G401 (cell line): ENCODE measurements at regions not wholly inside any gene's neighbourhood (a gene's known extent, or its start where the extent isn't known, plus 50 kb on each side); places are given as distances from the start of the nearest gene placed in this dataset.

ENCODE experiments used
- DNase-seq: peaks from one replicate; pipeline ENCODE4 v3.0.0-alpha.2; 2015; ENCODE audit warnings: low spot score
- in situ Hi-C: cut with HindIII; loops from 2 replicates; pipeline ENCODE4 v1.10.0; 2016; ENCODE audit warnings: low sequenced_read_pairs, mixed read lengths

DNA sequence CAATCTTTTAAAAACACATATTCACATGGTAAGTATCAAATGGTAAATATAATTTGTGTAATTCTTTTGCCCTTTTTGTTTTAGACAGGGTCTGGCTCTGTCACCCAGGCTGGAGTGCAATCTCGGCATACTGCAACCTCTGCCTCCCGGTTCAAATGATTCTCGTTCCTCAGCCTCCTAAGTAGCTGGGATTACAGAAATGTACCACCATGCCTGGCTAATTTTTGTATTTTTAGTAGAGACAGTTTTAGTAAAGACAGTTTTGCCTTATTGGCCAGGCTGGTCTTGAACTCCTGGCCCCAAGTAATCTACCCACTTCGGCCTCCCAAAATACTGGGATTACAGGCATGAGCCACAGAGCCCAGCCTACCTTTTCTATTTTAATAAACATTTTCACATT is 182.2 kb downstream of the MYCN start:
- no peak for DNase-seq
- in situ Hi-C loops, result no loop called here

DNA sequence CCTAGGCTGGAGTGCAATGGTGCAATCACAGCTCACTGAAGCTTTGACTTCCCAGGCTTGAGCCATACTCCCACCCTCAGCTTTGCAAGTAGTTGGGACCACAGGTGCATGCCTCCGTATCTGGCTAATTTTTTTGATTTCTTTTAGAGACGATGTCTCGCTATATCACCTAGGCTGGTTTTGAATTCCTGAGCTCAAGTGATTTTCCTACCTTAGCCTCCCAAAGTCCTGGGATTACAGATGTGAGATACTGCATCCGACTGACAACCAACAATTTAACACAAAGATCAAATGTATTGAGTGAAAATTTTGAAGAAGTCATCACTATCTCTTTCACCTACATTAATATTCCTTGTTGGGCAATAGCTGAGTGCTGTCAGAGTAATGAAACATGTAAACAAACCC is 181.6 kb downstream of the MYCN start:
- no peak for DNase-seq
- in situ Hi-C loops, result no loop called here

DNA sequence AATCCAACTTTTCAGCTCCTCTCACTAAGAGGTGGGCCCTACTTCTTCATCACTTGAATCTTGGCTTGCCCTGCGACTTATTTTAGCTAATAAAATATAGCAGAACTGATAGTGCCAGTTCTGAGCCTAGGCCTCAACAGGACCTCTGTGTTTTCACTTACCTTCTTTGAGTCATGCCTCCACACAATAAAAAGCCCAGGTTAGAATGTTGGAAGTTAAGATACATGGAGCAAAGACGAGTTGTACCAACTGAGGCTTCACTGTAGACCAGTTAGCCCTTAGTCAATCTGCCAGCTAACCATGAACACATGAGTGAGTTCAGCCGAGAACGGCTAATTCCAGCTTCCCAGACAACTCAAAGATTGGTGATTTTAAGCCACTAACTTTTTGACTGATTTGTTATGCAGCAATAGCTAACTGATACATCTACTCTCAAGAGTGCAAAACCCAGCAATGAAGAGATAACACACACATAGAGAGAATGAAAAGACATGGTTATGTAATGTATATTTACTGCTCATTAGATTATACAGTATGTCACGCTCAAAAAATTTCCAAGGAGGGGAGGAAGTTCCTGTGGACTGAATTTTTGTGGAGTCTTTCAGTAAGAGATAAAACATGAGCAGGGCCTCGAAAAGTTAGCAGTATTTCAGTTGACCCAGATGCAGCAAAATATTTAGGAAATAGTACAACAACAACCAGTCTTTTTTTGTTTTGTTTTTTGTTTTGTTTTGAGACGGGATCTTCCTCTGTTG is 181.1 kb downstream of the MYCN start:
- no peak for DNase-seq
- in situ Hi-C loops, result no loop called here

DNA sequence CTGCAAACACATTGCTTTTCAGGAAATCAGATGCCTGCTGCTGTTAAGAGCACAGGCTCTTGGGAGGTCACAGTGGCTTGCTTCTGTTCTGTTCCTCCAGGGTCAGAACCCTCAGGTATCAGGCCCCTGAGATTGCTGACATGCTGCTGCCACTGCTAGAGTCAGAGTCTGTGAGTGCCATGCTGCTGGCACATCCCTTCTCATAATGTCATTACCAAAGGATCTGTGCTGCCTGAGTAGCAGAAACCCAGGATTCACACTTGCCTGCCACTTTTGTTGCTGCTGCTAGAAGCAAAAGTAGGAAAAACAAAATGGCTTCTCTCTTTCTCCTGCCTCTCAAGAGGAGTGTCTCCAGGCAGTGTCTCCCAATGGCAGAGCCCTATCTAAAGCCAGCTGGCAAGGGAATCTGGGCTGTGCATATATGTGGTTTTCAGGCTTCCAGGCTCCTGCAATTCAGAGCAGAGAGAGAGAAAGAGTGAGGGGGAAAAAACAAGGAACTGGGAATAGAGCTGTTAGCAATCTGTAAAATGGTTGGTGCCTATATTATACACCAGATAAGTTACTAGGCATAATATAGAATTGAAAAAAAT is 180.3 kb downstream of the MYCN start:
- in situ Hi-C loops, result no loop called here
- DNase-seq, result no peak

DNA sequence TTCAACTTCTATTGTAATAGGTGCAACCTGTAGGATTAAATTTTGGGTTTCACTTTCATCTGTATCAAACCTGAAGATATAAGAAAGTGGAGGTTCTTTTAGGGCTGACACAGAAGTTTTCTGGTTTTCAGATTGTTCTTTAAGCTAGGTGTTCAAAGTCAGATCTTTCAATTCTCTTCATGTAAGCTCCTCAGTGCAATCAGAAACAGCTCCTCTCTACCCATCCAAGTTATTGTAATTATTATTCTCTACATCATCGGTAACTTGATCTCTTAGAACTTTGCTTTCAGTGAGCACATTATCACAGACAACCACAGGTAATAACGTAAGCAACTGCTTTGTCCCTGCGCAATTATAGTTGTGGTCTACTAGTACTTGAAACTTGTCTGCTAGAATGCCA is 179.4 kb downstream of the MYCN start:
- DNase-seq, result no peak
- in situ Hi-C loops, result no loop called here

DNA sequence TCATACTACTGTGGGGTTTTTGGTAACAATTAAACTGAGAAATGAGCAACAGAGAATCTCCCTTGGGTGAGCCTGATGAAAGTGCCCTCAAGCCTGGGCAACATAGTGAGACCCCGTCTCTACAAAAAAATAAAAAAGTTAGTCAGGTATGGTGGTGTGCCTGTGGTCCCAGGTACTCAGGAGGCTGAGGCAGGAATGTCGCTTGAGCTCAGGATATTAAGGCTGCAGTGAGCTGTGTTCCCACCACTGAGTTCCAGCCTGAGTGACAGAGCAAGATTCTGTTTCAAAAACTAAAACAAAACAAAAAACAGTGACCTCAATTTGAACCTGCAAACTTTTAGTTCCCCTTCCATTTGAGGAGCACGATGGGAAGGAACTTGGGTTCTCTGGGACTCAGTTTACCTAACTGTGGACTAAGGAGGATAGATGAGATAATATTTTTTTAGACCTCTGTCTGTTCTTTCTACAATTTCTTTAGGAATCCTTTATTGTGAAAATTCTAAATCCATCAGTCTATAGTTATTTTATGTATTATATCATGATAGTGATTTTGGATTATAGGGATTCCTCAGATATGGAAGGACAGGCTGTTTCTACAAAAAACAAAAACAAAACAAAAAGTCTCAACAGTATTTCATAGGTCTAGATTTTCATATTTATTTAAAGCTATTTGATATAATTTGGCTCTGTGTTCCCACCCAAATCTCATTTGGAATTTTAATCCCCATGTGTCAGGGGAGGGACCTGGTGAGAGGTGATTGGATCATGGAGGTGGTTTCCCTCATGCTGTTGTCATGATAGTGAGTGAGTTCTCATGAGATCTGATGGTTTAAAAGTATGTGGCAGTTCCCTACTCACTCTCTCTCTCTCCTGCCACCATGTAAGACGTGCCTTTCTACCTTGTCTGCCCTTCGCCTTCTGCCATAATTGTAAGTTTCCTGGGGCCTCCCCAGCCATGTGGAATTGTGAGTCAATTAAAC is 178.6 kb downstream of the MYCN start:
- DNase-seq, result no peak
- in situ Hi-C loops, result no loop called here

DNA sequence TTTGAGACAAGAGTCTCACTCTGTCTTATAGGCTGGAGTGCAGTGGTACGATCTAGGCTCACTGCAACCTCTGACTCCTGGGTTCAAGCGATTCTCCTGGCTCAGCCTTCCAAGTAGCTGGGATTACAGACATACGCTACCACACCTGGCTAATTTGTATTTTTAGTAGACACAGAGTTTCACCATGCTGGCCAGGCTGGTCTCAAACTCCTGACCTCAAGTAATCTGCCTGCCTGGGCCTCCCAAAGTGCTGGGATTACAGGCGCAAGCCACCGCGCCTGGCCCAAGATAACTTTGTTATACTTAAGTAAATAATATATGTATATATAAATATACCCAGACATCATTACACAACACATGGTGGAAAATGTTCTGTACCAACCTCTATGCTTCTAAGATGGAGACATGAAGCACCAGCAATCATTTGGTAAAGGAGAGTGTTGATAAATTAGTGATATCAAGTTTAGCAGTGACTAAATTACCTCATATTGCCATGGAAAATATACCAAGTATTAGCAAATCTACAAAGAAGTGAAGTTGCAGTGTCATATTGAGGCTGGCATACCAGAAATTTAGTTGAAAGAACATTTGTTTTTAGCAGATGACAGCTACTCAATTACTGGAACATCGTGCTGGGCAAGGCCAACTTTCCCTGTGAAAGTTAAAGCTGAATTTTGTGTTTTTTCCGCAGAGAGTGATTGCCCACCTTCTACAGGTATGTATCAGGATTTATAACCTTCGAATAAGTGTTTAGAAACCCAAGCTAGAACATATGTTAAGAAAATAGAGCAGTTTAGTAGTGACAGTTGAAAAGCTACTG is 177.7 kb downstream of the MYCN start:
- DNase-seq, result no peak
- in situ Hi-C loops, result no loop called here

DNA sequence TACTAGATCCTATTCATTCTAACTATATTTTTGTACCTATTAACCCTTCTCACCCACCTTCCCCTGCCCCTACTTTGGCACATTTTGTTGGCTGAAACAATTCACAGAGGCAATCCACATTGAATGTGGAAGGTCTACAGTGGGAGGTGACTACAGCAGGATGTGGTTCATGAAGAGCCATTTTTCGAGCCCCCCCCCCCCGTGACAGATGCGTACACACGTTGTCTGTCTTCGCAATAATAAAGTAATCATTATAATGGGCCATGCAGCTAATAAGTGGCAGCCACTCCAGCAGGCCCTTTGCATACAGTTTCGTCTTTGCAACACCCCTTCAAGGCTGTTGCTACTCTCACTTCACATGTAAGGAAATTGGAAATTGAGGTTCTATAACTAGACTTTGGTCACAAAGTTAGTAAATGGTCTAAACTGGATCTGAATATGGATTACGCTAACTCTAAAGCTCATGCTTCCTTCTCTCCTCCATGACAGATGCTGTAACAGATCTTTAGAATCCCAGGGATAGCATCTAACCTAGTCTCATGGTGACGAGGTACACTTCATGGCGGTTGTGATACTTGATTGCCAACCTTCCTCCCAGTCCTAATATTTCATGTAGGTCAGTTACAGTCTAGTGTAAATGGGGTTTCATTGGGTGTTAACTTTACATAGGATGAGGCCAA is 176.8 kb downstream of the MYCN start:
- in situ Hi-C loops, result no loop called here
- no peak for DNase-seq

DNA sequence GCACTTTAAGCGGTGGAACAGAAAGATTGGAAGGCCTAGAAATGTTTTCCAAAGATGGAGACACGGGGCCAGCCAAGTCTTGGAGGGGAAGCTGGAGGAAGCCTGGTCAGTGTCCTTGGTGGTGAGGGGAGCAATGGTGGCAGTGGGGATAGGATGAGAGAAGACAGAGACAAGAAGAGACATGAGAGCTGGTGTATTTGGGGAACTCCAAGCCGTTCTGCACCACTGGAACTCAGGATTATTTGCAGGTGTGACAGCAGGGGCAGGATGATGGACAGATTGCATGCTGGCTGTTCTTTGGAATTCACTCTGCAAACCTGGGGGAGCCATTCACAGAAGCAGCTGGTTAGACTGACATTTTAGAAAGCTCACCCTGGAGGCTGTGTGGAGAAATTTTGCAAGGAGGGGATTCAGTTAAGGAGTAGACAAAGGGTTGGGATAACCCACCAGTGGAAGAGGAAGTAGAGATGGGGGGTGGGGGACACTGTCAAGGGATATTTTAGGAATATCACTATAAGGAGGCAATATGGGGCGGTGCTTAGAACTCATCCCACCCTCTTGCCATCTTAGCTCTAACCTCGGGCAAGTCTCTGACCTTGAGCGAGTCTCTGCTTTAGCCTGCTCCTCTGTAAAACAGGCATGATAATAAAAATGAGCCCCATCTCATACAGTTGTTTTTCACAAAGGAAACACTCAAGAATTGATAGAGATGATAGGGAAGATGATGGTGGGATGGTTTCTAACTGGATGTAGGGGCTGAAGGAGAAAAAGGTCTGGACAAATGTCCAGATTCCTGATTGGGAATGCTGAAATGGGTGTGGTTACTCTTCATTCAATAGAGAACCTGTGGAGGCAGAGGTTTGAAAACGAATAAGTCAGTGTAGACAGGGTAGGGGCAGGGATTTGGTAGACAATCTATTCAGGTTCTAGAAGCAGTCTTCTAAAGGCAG is 175.8 kb downstream of the MYCN start:
- in situ Hi-C loops, result no loop called here
- DNase-seq, result no peak

DNA sequence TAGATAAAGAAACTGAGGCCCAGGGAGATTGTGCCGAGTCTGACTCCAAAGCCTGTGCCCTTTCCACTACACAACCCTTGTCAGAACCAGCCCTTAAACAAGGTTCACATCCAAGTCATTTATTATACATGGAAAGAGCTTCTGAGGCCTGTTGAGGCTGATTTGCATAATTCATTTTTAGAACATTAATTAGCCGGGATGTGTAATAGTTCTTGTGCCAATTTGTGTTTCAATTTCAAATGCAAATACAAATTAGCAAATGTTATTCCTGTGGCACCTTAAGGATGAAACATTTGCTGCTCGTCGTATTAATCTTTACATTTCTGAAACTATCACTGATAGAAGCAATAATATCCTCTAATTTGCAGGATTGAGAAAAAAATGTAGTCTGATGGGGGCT is 174.9 kb downstream of the MYCN start:
- in situ Hi-C loops, result no loop called here

DNA sequence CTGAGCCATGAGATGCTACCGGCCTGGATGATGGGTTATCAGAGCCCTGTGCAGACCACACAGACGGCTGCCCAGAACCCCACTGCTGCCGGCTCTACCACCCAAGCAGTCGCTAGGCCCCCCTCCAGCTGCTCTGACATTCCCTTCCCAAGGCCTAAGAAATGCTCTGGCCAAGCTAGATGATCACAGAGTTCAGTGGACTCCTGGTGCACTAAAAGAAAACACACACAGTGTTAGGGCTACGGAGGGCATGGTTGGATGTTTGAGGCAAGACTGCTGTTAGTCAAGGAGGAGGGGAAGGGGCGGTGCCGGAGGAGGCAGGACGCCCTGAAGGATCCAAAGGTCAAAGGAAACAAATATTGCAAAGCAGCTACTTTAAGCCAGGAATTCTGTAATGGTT is 174.5 kb downstream of the MYCN start:
- in situ Hi-C loops, result no loop called here
- DNase-seq, result no peak

More for the DNA sequence above, 174.9 kb downstream of the MYCN start:
- DNase-seq, result no peak

DNA sequence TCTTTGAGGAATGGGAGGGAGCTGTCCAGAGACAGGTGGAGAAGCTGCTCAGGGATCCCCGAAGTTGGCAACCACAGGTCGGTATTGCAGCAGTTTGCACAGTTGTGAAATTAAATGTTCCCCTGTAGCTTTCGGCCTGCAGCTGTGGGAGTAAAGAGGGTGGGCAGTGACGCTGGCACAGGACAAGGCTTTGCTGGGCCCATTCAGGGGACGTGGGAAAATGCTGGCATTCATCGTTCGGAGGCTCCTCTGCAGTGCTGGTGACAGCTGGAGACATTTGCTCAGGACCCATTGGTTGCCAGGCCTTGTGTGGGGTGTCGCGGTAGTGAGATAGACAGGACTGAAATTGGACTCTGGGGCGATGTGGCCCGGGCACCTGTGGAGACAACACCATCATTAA is 173.7 kb downstream of the MYCN start:
- in situ Hi-C loops, result no loop called here
- DNase-seq, result no peak

DNA sequence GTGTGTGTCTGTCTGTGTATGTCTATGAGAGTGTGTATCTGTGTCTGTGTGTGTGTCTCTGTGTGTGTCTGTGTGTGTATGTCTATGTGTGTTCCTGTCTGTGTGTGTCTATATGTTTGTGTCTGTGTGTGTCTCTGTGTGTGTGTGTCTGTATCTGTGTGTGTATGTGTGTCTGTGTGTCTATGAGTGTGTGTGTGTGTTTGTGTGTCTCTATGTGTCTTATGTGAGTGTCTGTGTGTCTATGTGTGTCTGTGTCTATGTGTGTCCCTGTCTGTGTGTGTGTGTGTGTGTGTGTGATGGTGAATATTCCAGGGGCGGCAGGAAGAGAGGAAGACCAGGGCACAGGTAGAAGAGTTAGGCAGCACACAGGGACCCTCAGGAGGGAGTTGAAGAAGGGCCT is 173.2 kb downstream of the MYCN start:
- no peak for DNase-seq
- in situ Hi-C loops, result no loop called here

DNA sequence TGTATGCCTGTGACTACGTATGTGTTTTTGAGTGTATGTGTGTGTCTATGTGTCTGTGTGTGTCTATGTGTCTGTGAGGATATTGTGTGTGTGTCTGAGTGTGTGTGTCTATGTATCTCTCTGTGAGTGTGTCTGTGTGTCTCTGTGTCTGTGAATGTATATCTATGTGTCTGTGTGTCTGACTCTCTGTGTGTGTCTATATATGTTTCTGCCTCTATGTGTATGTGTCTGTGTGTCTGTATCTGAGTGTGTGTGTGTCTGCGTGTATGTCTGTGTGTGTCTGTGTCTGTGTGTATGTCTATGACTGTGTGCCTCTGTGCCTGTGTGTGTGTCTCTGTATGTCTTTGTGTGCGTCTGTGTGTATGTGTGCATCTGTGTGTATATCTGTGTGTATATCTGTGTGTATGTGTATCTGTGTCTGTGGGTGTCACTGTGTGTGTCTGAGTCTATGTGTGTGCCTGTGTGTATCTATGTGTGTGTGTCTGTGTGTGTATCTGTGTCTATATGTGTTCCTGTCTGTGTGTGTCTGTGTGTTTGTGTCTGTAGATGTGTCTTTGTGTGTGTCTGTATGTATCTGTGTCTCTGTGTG is 172.7 kb downstream of the MYCN start:
- in situ Hi-C loops, result no loop called here
- no peak for DNase-seq

DNA sequence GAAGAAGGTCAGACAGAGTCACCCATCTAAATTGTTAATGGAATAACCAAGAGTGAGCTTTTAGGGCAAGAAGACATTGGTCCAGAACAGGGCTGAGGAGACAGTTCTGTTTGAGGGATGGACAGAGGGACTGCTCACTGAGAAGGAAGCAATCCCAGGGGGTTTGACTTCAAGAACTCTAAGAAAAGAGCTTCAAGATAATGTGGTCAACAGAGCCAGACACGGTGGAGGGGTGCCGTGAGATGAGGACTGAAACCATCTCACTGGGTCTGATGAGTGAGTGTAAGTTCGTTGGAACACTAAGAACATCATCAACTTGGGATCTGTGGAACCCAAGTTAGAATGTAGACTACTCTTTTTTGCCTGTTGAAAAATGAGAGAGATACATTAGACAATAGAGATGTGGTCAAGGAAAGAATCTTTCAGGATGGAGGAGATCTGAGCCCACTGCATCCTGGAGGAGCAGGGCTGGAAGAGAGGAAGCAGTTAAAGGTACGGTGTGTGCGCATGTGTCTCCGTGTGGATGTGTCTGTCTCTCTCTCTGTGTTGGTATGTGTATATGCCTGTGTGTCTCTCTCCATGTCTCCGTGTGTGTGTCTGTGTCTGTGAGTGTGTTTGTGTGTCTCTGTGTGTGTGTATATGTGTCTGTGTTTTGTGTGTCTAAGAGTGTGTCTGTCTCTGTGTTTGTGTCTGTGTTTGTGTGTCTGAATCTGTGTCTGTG is 172.1 kb downstream of the MYCN start:
- in situ Hi-C loops, result no loop called here

DNA sequence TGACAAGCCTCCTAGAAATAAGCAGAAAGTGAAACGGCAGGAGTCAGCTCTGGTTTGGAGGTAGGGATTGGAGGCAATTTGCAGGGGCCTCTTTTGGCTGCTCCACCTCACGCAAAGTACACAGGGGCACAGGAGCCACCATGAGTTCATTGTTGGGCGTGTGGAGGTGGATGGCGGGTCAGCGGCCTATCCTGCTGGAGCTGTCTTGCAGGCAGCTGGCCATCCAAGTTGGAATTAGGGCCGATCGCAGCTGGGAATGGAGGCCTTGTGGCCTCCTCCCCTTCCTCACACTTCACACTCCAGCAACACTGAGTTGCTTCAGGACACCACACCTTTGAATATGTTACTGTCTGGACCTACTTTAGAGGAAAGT is 171.5 kb downstream of the MYCN start:
- DNase-seq, result no peak
- in situ Hi-C loops, result no loop called here

More for the DNA sequence above, 172.1 kb downstream of the MYCN start:
- no peak for DNase-seq

DNA sequence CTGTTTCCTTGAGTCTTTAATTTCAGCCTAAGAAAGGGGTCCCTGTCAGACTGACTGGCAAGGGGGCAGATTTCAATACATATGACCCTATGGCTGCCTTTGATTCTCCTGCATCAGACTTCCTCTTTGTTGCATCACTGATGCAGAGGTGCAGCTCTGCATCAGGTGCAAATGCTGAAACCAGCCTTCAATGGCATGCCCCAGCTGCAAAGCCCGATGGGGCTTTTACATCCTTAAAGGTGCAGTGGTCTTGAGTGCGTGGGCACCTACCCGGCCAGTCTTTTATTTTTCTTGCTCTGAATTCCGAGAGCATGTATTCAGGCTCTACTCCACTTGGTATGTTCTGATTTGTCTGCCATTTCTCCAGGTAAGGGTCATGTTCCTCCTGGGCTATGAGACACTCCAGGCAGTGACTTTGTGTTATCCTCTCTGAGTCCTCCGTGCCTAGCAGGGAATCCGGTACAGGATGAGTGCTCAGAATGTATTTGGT is 169.5 kb downstream of the MYCN start:
- in situ Hi-C loops, result no loop called here
- no peak for DNase-seq
